ENCODE measurements at regions not wholly inside any gene's neighbourhood (a gene's known extent, or its start where the extent isn't known, plus 50 kb on each side); places are given as distances from the start of the nearest gene placed in this dataset.

GRCh38 chr3:13167064-13167743, 94.0 kb upstream of the IQSEC1 start:
- Histone ChIP-seq H3K27ac (ENCODE audit: low read depth) (no peak overlapping the region), H4K20me1 (replicated peaks; ENCODE audit: insufficient read depth) (no peaks in the 10 kb centered on the region), H3K36me3 (ENCODE audit: insufficient read depth) (no peaks in the 10 kb centered on the region; the same call in 1 of the 2 replicates), H3F3A (replicated peaks; ENCODE audit: low read depth) (0 out of 2 replicates have a peak, but pooled peaks cover 5% of the 10 kb centered on the region), H3K4me3 (no peak overlapping the region), H3K9me2 (ENCODE audit: insufficient read depth) (0 out of 2 replicates have a peak, but pooled peaks cover 4% of the 10 kb centered on the region), H2AFZ (no peak overlapping the region), H3K79me2 (replicated peaks; ENCODE audit: insufficient read depth) (no peaks in the 10 kb centered on the region), H3K4me1 (ENCODE audit: insufficient read depth) (peaks cover 18% of the 10 kb centered on the region), H3K4me2 (no peak overlapping the region), H3K27me3 (ENCODE audit: insufficient read depth) (no peaks in the 10 kb centered on the region)
- no peak for DNase-seq (ENCODE audit: low spot score)
- H3K4me3 Mint-ChIP-seq, result no peak overlapping the region; the same call in 2 of the 3 replicates
- no peak for ATAC-seq
- no peak overlapping the region for H3K27ac Mint-ChIP-seq
- H3K36me3 Mint-ChIP-seq (ENCODE audit: low read depth), result peaks cover 14% of the 10 kb centered on the region
- peaks cover 27% of the 10 kb centered on the region for H3K4me1 Mint-ChIP-seq
- no peak for TF ChIP-seq ZNF331 (CRISPR knock-in tag; IDR thresholded peaks at IDR 0.05; ENCODE audit: low read depth)
- TF ChIP-seq CTCF (conservative IDR thresholded peaks at IDR 0.05; ENCODE audit: low read depth in 2 of 2), result no peak
- no peak for TF ChIP-seq EZH2phosphoT487 (IDR thresholded peaks at IDR 0.05; ENCODE audit: unreplicated experiment)
- no peak for TF ChIP-seq JUNB (IDR thresholded peaks at IDR 0.05; ENCODE audit: unreplicated experiment)
- H3K27me3 Mint-ChIP-seq (ENCODE audit: insufficient read depth, low read depth, poor library complexity), result peaks cover 19% of the 10 kb centered on the region
- H3K9me3 Mint-ChIP-seq, result peaks cover 30% of the 10 kb centered on the region

GRCh38 chr3:13166243-13167063, 93.2 kb upstream of the IQSEC1 start:
- peaks cover 14% of the 10 kb centered on the region for H3K36me3 Mint-ChIP-seq (ENCODE audit: low read depth)
- Histone ChIP-seq H3K4me1 (ENCODE audit: insufficient read depth) (peaks cover 17% of the 10 kb centered on the region), H2AFZ (no peak overlapping the region), H4K20me1 (replicated peaks; ENCODE audit: insufficient read depth) (no peaks in the 10 kb centered on the region), H3F3A (replicated peaks; ENCODE audit: low read depth) (0 out of 2 replicates have a peak, but pooled peaks cover 2% of the 10 kb centered on the region), H3K36me3 (ENCODE audit: insufficient read depth) (no peaks in the 10 kb centered on the region; the same call in 1 of the 2 replicates), H3K79me2 (replicated peaks; ENCODE audit: insufficient read depth) (no peaks in the 10 kb centered on the region), H3K27ac (ENCODE audit: low read depth) (no peak overlapping the region), H3K27me3 (ENCODE audit: insufficient read depth) (no peaks in the 10 kb centered on the region), H3K4me2 (no peak overlapping the region), H3K9me2 (ENCODE audit: insufficient read depth) (0 out of 2 replicates have a peak, but pooled peaks cover 4% of the 10 kb centered on the region), H3K4me3 (no peak overlapping the region)
- peaks cover 19% of the 10 kb centered on the region for H3K27me3 Mint-ChIP-seq (ENCODE audit: insufficient read depth, low read depth, poor library complexity)
- H3K27ac Mint-ChIP-seq, result no peak overlapping the region
- no peak for ATAC-seq
- no peak for DNase-seq (ENCODE audit: low spot score)
- H3K9me3 Mint-ChIP-seq, result peaks cover 29% of the 10 kb centered on the region
- no peak overlapping the region for H3K4me3 Mint-ChIP-seq
- H3K4me1 Mint-ChIP-seq, result peaks cover 29% of the 10 kb centered on the region
- no peak for TF ChIP-seq ZNF331 (CRISPR knock-in tag; IDR thresholded peaks at IDR 0.05; ENCODE audit: low read depth)
- no peak for TF ChIP-seq POLR2AphosphoS5 (IDR thresholded peaks at IDR 0.05; ENCODE audit: low read depth)
- no peak for TF ChIP-seq EZH2 (IDR thresholded peaks at IDR 0.05; ENCODE audit: low read depth, unreplicated experiment)
- no peak for TF ChIP-seq JUNB (IDR thresholded peaks at IDR 0.05; ENCODE audit: unreplicated experiment)
- TF ChIP-seq, protein P1, sequence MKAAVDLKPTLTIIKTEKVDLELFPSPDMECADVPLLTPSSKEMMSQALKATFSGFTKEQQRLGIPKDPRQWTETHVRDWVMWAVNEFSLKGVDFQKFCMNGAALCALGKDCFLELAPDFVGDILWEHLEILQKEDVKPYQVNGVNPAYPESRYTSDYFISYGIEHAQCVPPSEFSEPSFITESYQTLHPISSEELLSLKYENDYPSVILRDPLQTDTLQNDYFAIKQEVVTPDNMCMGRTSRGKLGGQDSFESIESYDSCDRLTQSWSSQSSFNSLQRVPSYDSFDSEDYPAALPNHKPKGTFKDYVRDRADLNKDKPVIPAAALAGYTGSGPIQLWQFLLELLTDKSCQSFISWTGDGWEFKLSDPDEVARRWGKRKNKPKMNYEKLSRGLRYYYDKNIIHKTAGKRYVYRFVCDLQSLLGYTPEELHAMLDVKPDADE (IDR thresholded peaks at IDR 0.05), result no peak
- TF ChIP-seq ZNF114 (CRISPR knock-in tag; IDR thresholded peaks at IDR 0.05), result no peak
- no peak for TF ChIP-seq CREB1 (CRISPR knock-in tag; IDR thresholded peaks at IDR 0.05; ENCODE audit: low read depth)
- TF ChIP-seq CTCF (conservative IDR thresholded peaks at IDR 0.05; ENCODE audit: low read depth in 2 of 2), result no peak
- no peak for TF ChIP-seq EZH2phosphoT487 (IDR thresholded peaks at IDR 0.05; ENCODE audit: unreplicated experiment)
- TF ChIP-seq NANOG (IDR thresholded peaks at IDR 0.05; ENCODE audit: borderline replicate concordance), result no peak
- no peak for TF ChIP-seq REST (IDR thresholded peaks at IDR 0.05; ENCODE audit: unreplicated experiment)
